Neural crest cell (in vitro differentiated cells): ENCODE measurements at regions not wholly inside any gene's neighbourhood (a gene's known extent, or its start where the extent isn't known, plus 50 kb on each side); places are given as distances from the start of the nearest gene placed in this dataset.
A peak's percentile ranks its signal among the peaks of the same experiment; 100 is the strongest.
"Not testable (repeated sequence)": the region's sequence is repeated elsewhere in the genome, so short reads cannot be mapped to it uniquely, and the experiment has no call there.

Experiments used
- DNase-seq: peaks from one replicate; pipeline ENCODE4 v3.0.0; 2021; ENCODE audit warnings: low read depth, mixed read lengths, low spot score
- H3K27ac Mint-ChIP-seq: one replicate; pipeline ENCODE4 v1.8.0; 2021; ENCODE audit warnings: mild to moderate bottlenecking, mixed read lengths; ENCODE audit not compliant: unreplicated experiment
- H3K27me3 Mint-ChIP-seq: 2 replicates; pipeline ENCODE4 v1.8.0; 2021; ENCODE audit warnings: low read depth, mild to moderate bottlenecking, mixed read lengths
- H3K36me3 Mint-ChIP-seq: 2 replicates; pipeline ENCODE4 v1.8.0; 2021; ENCODE audit warnings: low read depth, mild to moderate bottlenecking, mixed read lengths
- H3K4me1 Mint-ChIP-seq: 2 replicates; pipeline ENCODE4 v1.8.0; 2021; ENCODE audit warnings: mixed read lengths
- H3K4me3 Mint-ChIP-seq: one replicate; pipeline ENCODE4 v1.8.0; 2021; ENCODE audit warnings: mild to moderate bottlenecking, mixed read lengths
- H3K9me3 Mint-ChIP-seq: 2 replicates; pipeline ENCODE4 v1.8.0; 2021; ENCODE audit warnings: mixed read lengths
- TF ChIP-seq, protein P1 (sequence below): fragments of 200-600 bp; sonication (generic); conservative IDR thresholded peaks from 2 replicates; pipeline ENCODE4 v1.5.0; 2021; ENCODE audit warnings: antibody characterized with exemption, mild to moderate bottlenecking

- no peaks in the 10 kb centered on the region for H3K27me3 Mint-ChIP-seq
- H3K4me1 Mint-ChIP-seq, result peaks cover 16% of the 10 kb centered on the region
- H3K9me3 Mint-ChIP-seq, result peaks cover 15% of the 10 kb centered on the region
- no peaks in the 10 kb centered on the region for H3K36me3 Mint-ChIP-seq
- no peak overlapping the region for H3K27ac Mint-ChIP-seq
- TF ChIP-seq, protein P1, sequence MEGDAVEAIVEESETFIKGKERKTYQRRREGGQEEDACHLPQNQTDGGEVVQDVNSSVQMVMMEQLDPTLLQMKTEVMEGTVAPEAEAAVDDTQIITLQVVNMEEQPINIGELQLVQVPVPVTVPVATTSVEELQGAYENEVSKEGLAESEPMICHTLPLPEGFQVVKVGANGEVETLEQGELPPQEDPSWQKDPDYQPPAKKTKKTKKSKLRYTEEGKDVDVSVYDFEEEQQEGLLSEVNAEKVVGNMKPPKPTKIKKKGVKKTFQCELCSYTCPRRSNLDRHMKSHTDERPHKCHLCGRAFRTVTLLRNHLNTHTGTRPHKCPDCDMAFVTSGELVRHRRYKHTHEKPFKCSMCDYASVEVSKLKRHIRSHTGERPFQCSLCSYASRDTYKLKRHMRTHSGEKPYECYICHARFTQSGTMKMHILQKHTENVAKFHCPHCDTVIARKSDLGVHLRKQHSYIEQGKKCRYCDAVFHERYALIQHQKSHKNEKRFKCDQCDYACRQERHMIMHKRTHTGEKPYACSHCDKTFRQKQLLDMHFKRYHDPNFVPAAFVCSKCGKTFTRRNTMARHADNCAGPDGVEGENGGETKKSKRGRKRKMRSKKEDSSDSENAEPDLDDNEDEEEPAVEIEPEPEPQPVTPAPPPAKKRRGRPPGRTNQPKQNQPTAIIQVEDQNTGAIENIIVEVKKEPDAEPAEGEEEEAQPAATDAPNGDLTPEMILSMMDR, result no peak
- DNase-seq, result no peak
- H3K4me3 Mint-ChIP-seq, result no peak overlapping the region
Measured at GRCh38 chr21:18831942-18832676, 428.5 kb upstream of the TMPRSS15 start.

GRCh38 chr21:18832950-18833349 is 429.4 kb upstream of the TMPRSS15 start:
- peaks cover 16% of the 10 kb centered on the region for H3K9me3 Mint-ChIP-seq
- TF ChIP-seq, protein P1, result no peak
- peaks cover 16% of the 10 kb centered on the region for H3K4me1 Mint-ChIP-seq
- no peak for DNase-seq
- peaks cover under 1% of the 10 kb centered on the region for H3K36me3 Mint-ChIP-seq
- H3K4me3 Mint-ChIP-seq, result no peak overlapping the region
- H3K27ac Mint-ChIP-seq, result no peak overlapping the region
- H3K27me3 Mint-ChIP-seq, result no peaks in the 10 kb centered on the region

DNA sequence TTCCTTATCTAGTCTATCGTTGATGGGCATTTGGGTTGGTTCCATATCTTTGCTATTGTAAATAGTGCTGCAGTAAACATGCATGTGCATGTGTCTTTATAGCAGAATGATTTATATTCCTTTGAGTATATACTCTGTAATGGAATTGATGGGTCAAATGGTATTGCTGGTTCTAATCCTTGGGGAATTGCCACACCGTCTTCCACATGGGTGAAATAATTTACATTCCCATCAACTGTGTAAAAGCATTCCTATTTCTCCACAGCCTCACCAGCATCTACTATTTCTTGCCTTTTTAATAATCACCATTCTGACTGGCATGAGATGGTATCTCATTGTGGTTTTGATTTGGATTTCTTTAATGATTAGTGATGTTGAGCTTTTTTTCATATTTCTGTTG is 430.5 kb upstream of the TMPRSS15 start:
- not testable (repeated sequence) for H3K36me3 Mint-ChIP-seq, H3K4me3 Mint-ChIP-seq, DNase-seq, H3K27ac Mint-ChIP-seq, H3K27me3 Mint-ChIP-seq
- Mint-ChIP-seq H3K9me3 (peaks cover 20% of the 10 kb centered on the region), H3K4me1 (peaks cover 16% of the 10 kb centered on the region)

DNA sequence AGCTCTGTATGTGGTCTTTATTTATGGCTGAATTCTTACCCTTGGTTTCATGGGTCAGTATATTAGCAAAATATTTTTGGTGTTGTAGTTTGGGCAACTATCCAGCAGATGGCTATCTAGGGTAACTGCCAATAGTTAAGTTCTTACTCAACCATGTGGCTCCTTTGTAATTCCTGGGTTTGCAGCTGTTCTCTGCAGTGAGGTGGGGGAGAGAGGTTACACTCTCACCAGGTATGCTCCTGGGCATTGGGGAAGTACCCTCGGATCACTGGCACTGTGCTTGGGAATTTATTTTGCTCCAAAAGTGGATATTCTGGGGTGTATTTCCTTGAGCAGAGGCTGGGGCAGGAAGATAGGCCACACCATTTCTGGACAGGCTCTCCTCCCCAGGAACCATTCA is 436.7 kb upstream of the TMPRSS15 start:
- H3K4me1 Mint-ChIP-seq, result no peaks in the 10 kb centered on the region
- H3K9me3 Mint-ChIP-seq, result peaks cover 22% of the 10 kb centered on the region
- no peak overlapping the region for H3K4me3 Mint-ChIP-seq
- H3K27me3 Mint-ChIP-seq, result no peaks in the 10 kb centered on the region
- DNase-seq, result no peak
- H3K36me3 Mint-ChIP-seq, result peaks cover 10% of the 10 kb centered on the region
- no peak overlapping the region for H3K27ac Mint-ChIP-seq
- TF ChIP-seq, protein P1, result peak; percentile 47

- not testable (repeated sequence) for H3K4me1 Mint-ChIP-seq, H3K36me3 Mint-ChIP-seq, DNase-seq, H3K27ac Mint-ChIP-seq, H3K4me3 Mint-ChIP-seq, H3K9me3 Mint-ChIP-seq, H3K27me3 Mint-ChIP-seq
Measured at GRCh38 chr21:18857606-18858005, 454.0 kb upstream of the TMPRSS15 start.

DNA sequence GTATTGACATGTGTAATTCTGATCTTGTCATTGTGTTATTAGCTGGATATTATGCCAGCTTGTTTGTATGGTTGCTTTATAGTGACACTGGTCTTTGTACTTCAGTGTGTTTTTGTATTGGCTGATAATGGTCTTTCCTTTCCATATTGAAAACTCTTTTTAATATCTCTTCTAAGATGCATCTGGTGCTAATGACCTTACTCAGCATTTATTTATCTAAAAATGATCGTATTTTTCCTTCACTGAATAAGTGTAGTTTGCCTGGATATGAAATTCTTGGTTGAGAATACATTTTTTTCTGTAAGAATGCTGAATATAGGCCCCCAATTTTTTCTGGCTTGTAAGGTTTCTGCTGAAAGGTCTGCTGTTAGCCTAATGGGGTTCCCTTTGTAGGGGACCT is 465.5 kb upstream of the TMPRSS15 start:
- H3K36me3 Mint-ChIP-seq, result peaks cover 4% of the 10 kb centered on the region
- no peak overlapping the region for H3K4me3 Mint-ChIP-seq
- H3K27me3 Mint-ChIP-seq, result no peaks in the 10 kb centered on the region
- no peak for DNase-seq
- peaks cover 6% of the 10 kb centered on the region for H3K9me3 Mint-ChIP-seq
- H3K27ac Mint-ChIP-seq, result no peak overlapping the region
- TF ChIP-seq, protein P1, result no peak
- no peaks in the 10 kb centered on the region for H3K4me1 Mint-ChIP-seq
